HG03521 (cell line): ENCODE measurements at regions not wholly inside any gene's neighbourhood (a gene's known extent, or its start where the extent isn't known, plus 50 kb on each side); places are given as distances from the start of the nearest gene placed in this dataset.

ENCODE experiments used
- ATAC-seq: cut with Tn5 transposase; IDR thresholded peaks from one replicate; pipeline ENCODE4 v1.9.1; 2021; ENCODE audit warnings: mild to moderate bottlenecking, moderate library complexity; ENCODE audit not compliant: unreplicated experiment

DNA sequence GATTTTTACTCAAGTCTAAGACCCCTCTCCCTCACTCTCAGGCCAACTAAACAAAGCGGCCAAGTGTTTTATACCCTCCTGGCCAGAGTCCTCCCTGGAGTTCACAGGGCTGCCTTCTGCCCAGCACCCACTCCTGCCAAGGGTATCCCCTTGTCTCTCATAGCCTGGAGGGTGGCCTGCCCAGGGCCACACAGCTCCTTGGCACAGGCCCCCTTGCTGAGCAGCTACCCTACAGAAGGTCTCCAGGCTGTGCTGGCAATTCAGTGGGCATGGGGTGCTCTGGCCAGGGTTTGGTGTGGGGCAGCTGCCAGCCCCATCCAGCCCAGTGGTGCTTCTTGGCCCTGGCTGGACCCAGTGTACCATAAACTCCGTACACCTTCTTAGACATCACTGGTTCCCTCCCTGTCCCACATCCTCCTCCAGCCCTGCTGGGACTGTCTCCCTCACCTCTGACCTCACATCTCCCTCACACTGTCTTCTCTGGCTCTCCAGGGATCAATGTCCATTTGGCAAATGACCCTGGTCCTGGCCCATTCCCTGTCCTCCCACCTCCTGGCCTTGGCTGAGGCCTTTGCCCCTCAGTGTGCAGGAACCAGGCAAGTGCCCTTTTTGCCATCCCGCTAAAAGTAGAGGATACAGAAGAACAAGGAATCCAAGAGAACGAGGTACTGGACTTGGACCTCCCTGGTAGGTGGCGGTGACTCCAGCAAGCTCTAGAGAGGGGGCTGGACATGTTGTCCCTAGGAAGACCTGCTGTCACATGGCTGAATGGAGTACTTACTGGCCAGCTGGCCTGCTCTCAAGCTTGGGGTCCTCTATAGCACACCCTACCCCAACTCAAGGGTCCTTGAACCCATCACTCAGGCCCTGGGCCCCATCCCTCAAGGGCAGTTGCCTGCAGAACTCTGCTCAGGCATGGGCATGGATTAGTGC, 50.0 kb upstream of the TRPM1 start:
- ATAC-seq, result no peak

DNA sequence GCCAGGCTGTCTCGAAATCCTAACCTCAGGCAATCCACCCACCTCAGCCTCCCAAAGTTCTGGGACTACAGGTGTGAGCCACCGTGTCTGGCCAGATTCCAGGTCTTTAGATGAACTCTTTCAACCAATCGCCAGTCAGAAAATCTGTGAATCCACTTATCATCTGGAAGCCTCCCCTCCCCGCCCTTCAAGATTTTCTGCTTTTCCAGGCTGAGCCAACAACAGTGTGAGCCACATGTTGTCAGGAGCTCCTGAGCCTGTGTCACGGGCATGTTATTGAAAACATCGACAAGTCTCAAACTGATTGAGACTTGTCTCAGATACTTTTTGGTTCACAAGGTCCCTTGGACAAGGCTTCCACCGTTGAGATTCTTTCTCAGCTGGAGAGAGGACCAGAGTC, 52.0 kb upstream of the TRPM1 start:
- no peak for ATAC-seq

DNA sequence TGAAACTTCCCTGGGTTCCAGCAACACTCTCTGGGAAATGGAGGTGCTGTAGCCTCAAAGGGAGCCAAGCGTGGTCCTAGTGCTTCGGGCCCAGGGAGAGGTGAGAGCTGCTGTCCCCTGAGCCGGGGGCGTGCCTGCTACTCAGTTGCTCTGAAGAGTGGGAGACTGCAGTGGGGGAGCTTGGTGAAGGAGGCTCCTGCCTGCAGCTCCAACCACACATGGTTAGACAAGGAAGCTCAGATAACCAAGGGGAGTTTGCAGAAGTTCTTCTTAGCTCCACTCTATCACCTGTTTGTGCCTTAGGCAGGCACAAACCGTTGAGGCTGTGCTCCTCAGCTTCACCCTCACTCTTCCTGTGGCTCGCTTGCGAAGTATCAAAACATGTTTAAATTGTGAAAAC, 53.6 kb upstream of the TRPM1 start:
- no peak for ATAC-seq

DNA sequence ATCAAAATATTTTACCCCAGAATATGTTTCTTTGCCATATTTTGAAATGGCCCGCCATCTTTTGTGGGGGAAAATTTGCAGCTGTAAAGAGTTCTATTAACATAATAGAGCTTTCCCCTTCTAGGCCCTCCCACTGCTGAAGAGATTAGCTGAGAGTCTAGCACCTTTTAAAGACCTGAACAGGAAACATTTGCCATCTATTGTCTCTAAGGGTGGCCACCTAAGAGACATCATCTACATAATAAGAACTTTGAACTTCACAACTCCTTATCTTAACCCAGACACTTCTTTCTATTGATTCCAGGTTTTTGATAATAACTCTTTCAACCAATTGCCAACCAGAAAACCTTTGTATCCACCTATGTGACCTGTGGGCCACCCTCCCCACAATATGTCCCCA, 54.7 kb upstream of the TRPM1 start:
- ATAC-seq, result no peak

DNA sequence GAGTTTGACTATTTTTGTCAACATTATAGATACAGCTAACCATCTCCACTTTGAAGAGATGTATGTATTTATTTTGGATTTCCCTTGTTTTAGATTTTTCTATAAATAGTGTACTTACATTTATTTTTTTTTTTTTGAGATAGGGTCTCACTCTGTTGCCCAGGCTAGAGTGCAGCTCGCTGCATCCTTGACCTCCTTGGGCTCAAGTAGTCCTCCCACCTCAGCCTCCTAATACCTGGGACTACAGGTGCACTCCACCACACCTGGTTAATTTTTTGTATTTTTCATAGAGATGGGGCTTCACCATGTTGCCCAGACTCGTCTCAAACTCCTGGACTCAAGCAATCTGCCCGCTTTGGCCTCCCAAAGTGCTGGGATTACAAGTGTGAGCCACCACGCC, 55.3 kb upstream of the TRPM1 start:
- no peak for ATAC-seq

- no peak for ATAC-seq
Observed at GRCh38 chr15:31157644-31158069, 56.1 kb upstream of the TRPM1 start.

GRCh38 chr15:31158858-31159569, 57.5 kb upstream of the TRPM1 start:
- ATAC-seq, result no peak

- no peak for ATAC-seq
Observed at GRCh38 chr15:31159837-31160236, 58.3 kb upstream of the TRPM1 start.

- ATAC-seq, result no peak
Observed at GRCh38 chr15:31160297-31160696, 58.8 kb upstream of the TRPM1 start.

GRCh38 chr15:31160740-31161495, 59.4 kb upstream of the TRPM1 start:
- ATAC-seq, result no peak

GRCh38 chr15:31161951-31162350, 60.4 kb upstream of the TRPM1 start:
- no peak for ATAC-seq

DNA sequence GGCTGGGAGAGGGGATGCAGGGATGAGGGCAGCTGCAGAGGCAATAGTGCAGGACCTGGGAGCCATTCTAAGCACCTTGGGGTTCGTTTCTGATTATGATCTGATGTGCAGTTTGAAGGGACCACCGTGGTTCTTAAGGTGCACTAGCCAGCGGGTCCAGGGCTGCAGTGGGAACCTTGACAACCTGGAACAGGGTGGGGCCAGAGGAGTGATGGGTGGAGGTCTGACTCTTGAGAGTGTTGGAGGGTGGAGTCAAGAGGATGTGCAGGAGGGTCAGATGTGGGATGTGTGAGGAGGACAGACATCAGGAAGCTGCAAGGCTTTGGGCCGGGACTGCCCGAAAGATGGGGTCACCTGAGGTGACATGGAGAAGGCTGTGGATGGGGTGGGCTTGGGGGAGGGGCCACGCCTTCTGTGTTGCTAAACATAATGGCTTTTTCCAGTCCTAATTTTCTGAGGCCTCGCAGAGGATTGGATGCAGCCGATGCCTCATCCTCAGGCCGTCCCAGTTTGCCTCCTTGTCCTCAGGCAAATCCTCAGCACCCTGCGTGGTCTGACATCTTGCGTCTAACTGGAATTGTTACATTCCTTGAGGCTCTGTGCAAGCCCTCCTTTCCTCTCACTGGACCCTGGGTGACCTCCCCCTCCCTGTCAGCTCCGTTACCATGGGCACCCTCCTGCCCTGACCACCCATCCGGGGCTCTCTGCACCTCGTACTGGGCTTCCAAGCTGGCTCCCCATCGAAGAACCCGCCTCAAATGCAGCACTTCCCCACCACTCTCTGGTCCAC, 61.4 kb upstream of the TRPM1 start:
- no peak for ATAC-seq

GRCh38 chr15:31163769-31164572, 62.4 kb upstream of the TRPM1 start:
- no peak for ATAC-seq

GRCh38 chr15:31164573-31164912, 63.0 kb upstream of the TRPM1 start:
- no peak for ATAC-seq

- no peak for ATAC-seq
Observed at GRCh38 chr15:31169558-31169957, 68.0 kb upstream of the TRPM1 start.

GRCh38 chr15:31171731-31172130, 70.2 kb upstream of the TRPM1 start:
- ATAC-seq, result no peak

- no peak for ATAC-seq
Observed at GRCh38 chr15:31172606-31173005, 71.1 kb upstream of the TRPM1 start.

GRCh38 chr15:31173790-31174450, 72.4 kb upstream of the TRPM1 start:
- no peak for ATAC-seq

DNA sequence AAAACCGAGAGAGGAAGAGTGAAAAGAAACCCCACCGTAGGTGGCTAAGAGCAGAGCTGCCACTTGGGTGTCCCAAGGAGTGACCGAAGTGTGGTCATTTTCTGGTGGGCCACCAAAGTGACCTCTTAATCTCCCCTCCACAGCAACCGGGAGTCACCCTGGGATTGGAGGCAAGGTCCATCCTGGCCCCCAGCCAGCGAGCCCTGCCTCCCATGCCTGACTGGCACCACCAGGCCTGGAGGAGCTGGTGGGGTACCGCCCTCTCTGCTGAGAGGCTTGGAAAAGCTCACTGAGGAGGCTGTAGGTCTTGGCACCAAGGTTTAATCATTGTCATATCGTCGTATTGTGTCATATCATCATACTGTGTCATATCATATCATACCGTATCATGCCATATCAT, 74.0 kb upstream of the TRPM1 start:
- ATAC-seq, result no peak
